Smooth muscle cell (in vitro differentiated cells): ENCODE measurements at regions not wholly inside any gene's neighbourhood (a gene's known extent, or its start where the extent isn't known, plus 50 kb on each side); places are given as distances from the start of the nearest gene placed in this dataset.

Experiments
- DNase-seq: peaks from one replicate; lab custom pipeline; 2025; ENCODE audit not compliant: unreplicated experiment; lab: John Stamatoyannopoulos, UW
- H2AFZ ChIP-seq: fragments of 200-600 bp; sonication (generic); 2 replicates; pipeline ENCODE4 v1.6.0; 2016; ENCODE audit warnings: antibody characterized with exemption, low read depth, mild to moderate bottlenecking
- H3F3A ChIP-seq: fragments of 200-600 bp; sonication (generic); 2 replicates; pipeline ENCODE4 v1.6.0; 2017; ENCODE audit warnings: antibody characterized with exemption, low read depth
- H3K27ac ChIP-seq: fragments of 200-600 bp; sonication (generic); 2 replicates; pipeline ENCODE4 v1.5.1; 2016; ENCODE audit warnings: low read depth, mild to moderate bottlenecking
- H3K27me3 ChIP-seq: fragments of 200-600 bp; sonication (generic); 2 replicates; pipeline ENCODE4 v1.6.1; 2016; ENCODE audit warnings: low read depth, mild to moderate bottlenecking
- H3K36me3 ChIP-seq: fragments of 200-600 bp; sonication (generic); 2 replicates; pipeline ENCODE4 v1.5.1; 2016; ENCODE audit warnings: low read depth
- H3K4me1 ChIP-seq: fragments of 200-600 bp; sonication (generic); 2 replicates; pipeline ENCODE4 v1.5.1; 2016; ENCODE audit warnings: low read depth
- H3K4me2 ChIP-seq: fragments of 200-600 bp; sonication (generic); 2 replicates; pipeline ENCODE4 v1.6.0; 2016; ENCODE audit warnings: mild to moderate bottlenecking
- H3K4me3 ChIP-seq: fragments of 200-600 bp; sonication (generic); 2 replicates; pipeline ENCODE4 v1.5.1; 2016; ENCODE audit warnings: mild to moderate bottlenecking
- H3K79me2 ChIP-seq: fragments of 200-600 bp; sonication (generic); 2 replicates; pipeline ENCODE4 v1.6.0; 2016; ENCODE audit warnings: low read depth, mild to moderate bottlenecking
- H3K9ac ChIP-seq: fragments of 200-600 bp; sonication (generic); 2 replicates; pipeline ENCODE4 v1.6.0; 2016; ENCODE audit warnings: low read depth
- H3K9me3 ChIP-seq: fragments of 200-600 bp; sonication (generic); replicated peaks from 2 replicates; pipeline ENCODE4 v1.5.1; 2016; ENCODE audit warnings: low read depth
- H4K20me1 ChIP-seq: fragments of 200-600 bp; sonication (generic); 2 replicates; pipeline ENCODE4 v1.6.0; 2016; ENCODE audit warnings: low read depth
- CTCF ChIP-seq: fragments of 200-600 bp; sonication (generic); IDR thresholded peaks from 2 replicates; pipeline ENCODE4 v1.5.1; 2017; ENCODE audit warnings: borderline replicate concordance, mild to moderate bottlenecking, antibody characterized with exemption; ENCODE audit not compliant: insufficient read depth, poor library complexity, severe bottlenecking
- WGBS: methylation state at CpG from one replicate; pipeline ENCODE4 v1.1.7; 2016; ENCODE audit warnings: low lambda C conversion rate; 5-methylcytosine and 5-hydroxymethylcytosine counted together

- 87% methylated on average over 6 of the region's 6 CpGs for WGBS
- no peak for DNase-seq
- TF ChIP-seq CTCF, result no peak
- Histone ChIP-seq H3K36me3 (no peaks in the 10 kb centered on the region), H3K4me3 (no peak overlapping the region), H3K79me2 (no peaks in the 10 kb centered on the region), H3K4me2 (no peak overlapping the region), H3K27me3 (no peaks in the 10 kb centered on the region), H3K4me1 (no peaks in the 10 kb centered on the region), H4K20me1 (no peaks in the 10 kb centered on the region), H3F3A (no peaks in the 10 kb centered on the region), H3K27ac (no peak overlapping the region), H2AFZ (no peak overlapping the region), H3K9ac (no peak overlapping the region), H3K9me3 (no peaks in the 10 kb centered on the region)
Measured at GRCh38 chr7:52406808-52407207, 628.6 kb upstream of the POM121L12 start.

- Histone ChIP-seq H3K4me2 (no peak overlapping the region), H4K20me1 (no peaks in the 10 kb centered on the region), H3F3A (no peaks in the 10 kb centered on the region), H2AFZ (no peak overlapping the region), H3K4me3 (no peak overlapping the region), H3K36me3 (no peaks in the 10 kb centered on the region), H3K79me2 (no peaks in the 10 kb centered on the region), H3K27ac (no peak overlapping the region), H3K4me1 (no peaks in the 10 kb centered on the region), H3K9ac (no peak overlapping the region), H3K9me3 (no peaks in the 10 kb centered on the region), H3K27me3 (no peaks in the 10 kb centered on the region)
- DNase-seq, result no peak
- no peak for TF ChIP-seq CTCF
- WGBS, result 91% methylated on average over 3 of the region's 3 CpGs
Measured at GRCh38 chr7:52382731-52383130, 652.7 kb upstream of the POM121L12 start.

GRCh38 chr7:52369922-52370321 is 665.5 kb upstream of the POM121L12 start:
- Histone ChIP-seq H3K4me2 (no peak overlapping the region), H3K9ac (no peak overlapping the region), H3K4me3 (no peak overlapping the region), H3K9me3 (no peaks in the 10 kb centered on the region), H4K20me1 (no peaks in the 10 kb centered on the region), H3K4me1 (no peaks in the 10 kb centered on the region), H3K79me2 (no peaks in the 10 kb centered on the region), H3K36me3 (no peaks in the 10 kb centered on the region), H3K27me3 (no peaks in the 10 kb centered on the region), H2AFZ (no peak overlapping the region), H3F3A (no peaks in the 10 kb centered on the region), H3K27ac (no peak overlapping the region)
- WGBS, result 92% methylated on average over 4 of the region's 4 CpGs
- DNase-seq, result no peak
- TF ChIP-seq CTCF, result no peak

DNA sequence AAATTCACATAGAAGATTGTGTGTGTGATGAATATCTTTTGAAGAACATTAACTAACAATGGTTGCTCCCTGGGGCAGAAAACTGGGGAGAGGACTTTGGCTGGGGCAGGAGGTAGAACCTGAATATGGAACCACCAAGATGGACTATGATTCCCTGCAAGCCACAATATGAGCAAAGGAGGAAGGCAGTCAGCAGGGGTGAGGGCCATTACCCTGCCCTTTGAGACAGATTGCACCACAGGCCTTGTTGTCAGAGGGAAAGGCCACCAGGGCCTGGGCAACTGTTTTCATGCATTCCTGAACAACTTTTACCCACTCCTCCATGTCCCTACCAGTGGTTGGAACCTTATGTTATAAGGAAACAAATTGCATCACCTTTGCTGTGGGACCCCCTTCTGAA is 670.1 kb upstream of the POM121L12 start:
- no peak overlapping the region for H3K4me3 ChIP-seq
- H3K27me3 ChIP-seq, result no peaks in the 10 kb centered on the region
- H2AFZ ChIP-seq, result no peak overlapping the region
- no peaks in the 10 kb centered on the region for H3K36me3 ChIP-seq
- no peaks in the 10 kb centered on the region for H3K79me2 ChIP-seq
- no peak overlapping the region for H3K9ac ChIP-seq
- TF ChIP-seq CTCF, result no peak
- no peaks in the 10 kb centered on the region for H3K9me3 ChIP-seq
- no peaks in the 10 kb centered on the region for H3F3A ChIP-seq
- no peaks in the 10 kb centered on the region for H4K20me1 ChIP-seq
- H3K27ac ChIP-seq, result no peak overlapping the region
- H3K4me1 ChIP-seq, result no peaks in the 10 kb centered on the region
- DNase-seq, result no peak
- no peak overlapping the region for H3K4me2 ChIP-seq
